ENCODE measurements at regions not wholly inside any gene's neighbourhood (a gene's known extent, or its start where the extent isn't known, plus 50 kb on each side); places are given as distances from the start of the nearest gene placed in this dataset.

GRCh38 chr3:87478716-87479115, 202.3 kb upstream of the POU1F1 start:
- WGBS (ENCODE audit: extremely low coverage, insufficient read length, low lambda C conversion rate): no CpG with 5 or more reads among the region's 3 CpGs
- no peak for TF ChIP-seq CTCF (conservative IDR thresholded peaks at IDR 0.05)
- no peaks in the 10 kb centered on the region for H3K27me3 Mint-ChIP-seq (ENCODE audit: low read depth)

More at GRCh38 chr3:87478716-87479115, 202.3 kb upstream of the POU1F1 start:
- H3K27ac ChIP-seq (ENCODE audit: insufficient read length, low read depth, low read length): no peak overlapping the region
- no peak for DNase-seq
- no peak overlapping the region for H3K56ac ChIP-seq (ENCODE audit: insufficient read length, low read depth, low read length)
- H3K4me3 Mint-ChIP-seq: no peak overlapping the region
- H3K9me3 Mint-ChIP-seq: peaks cover 2 to 6% of the 10 kb centered on the region in 2 experiments; a peak in 4 of 5 replicates
- H3K23ac ChIP-seq (ENCODE audit: insufficient read length, low read depth, low read length): no peak overlapping the region
- H3K23me2 ChIP-seq (ENCODE audit: insufficient read length, low read depth, low read length, poor library complexity, severe bottlenecking): no peaks in the 10 kb centered on the region
- H3K4me1 ChIP-seq (ENCODE audit: insufficient read depth, low read length): no peaks in the 10 kb centered on the region
- H3K27me3 ChIP-seq (ENCODE audit: insufficient read depth, low read length): no peaks in the 10 kb centered on the region
- no peaks in the 10 kb centered on the region for H3K79me1 ChIP-seq (ENCODE audit: insufficient read depth, low read depth, low read length, poor library complexity, severe bottlenecking)
- no peak overlapping the region for H3T11ph ChIP-seq (ENCODE audit: low read length)
- H2AFZ ChIP-seq (ENCODE audit: low read length): no peak overlapping the region
- no peak overlapping the region for H3K14ac ChIP-seq (ENCODE audit: insufficient read depth, low read length)
- no peak overlapping the region for H2BK12ac ChIP-seq (ENCODE audit: insufficient read length, low read depth, low read length)
- no peak overlapping the region for H4K5ac ChIP-seq (ENCODE audit: insufficient read length, low read depth, low read length)
- no peak overlapping the region for H2BK15ac ChIP-seq (ENCODE audit: low read depth, low read length)
- no peaks in the 10 kb centered on the region for H3K4me1 Mint-ChIP-seq
- no peak overlapping the region for H3K9ac ChIP-seq (ENCODE audit: extremely low read depth, insufficient read length, low read length)
- no peak overlapping the region for H2BK120ac ChIP-seq (ENCODE audit: low read depth, low read length, poor library complexity, severe bottlenecking)
- H3K27ac Mint-ChIP-seq: no peak overlapping the region
- no peaks in the 10 kb centered on the region for H4K20me1 ChIP-seq (ENCODE audit: control insufficient read depth, insufficient read depth, insufficient read length)
- no peaks in the 10 kb centered on the region for H3K36me3 Mint-ChIP-seq (ENCODE audit: insufficient read depth in 1 of 3, low read depth in 3 of 3)
- H2BK20ac ChIP-seq (ENCODE audit: low read depth, low read length, poor library complexity, severe bottlenecking): no peak overlapping the region
- no peak overlapping the region for H4K8ac ChIP-seq (replicated peaks; ENCODE audit: insufficient read length, low read depth, low read length)
- no peak overlapping the region for H2BK5ac ChIP-seq (ENCODE audit: insufficient read length, low read length)
- no peak overlapping the region for H3K4ac ChIP-seq (ENCODE audit: low read depth, low read length)
- no peak overlapping the region for H4K91ac ChIP-seq (ENCODE audit: insufficient read length, low read depth, low read length)
- peaks cover 5% of the 10 kb centered on the region for H3K9me3 ChIP-seq (ENCODE audit: control insufficient read depth, low read depth, low read length)
- H3K18ac ChIP-seq (ENCODE audit: insufficient read length, low read depth, low read length): no peak overlapping the region
- H3K4me2 ChIP-seq (ENCODE audit: insufficient read depth, insufficient read length, low read length): no peak overlapping the region
- no peaks in the 10 kb centered on the region for H3K79me2 ChIP-seq (ENCODE audit: insufficient read depth, low read length)
- H2AK5ac ChIP-seq (ENCODE audit: insufficient read length, low read length): no peak overlapping the region

All from H9 (cell line).